Right atrium auricular region (tissue), 2 donors: ENCODE measurements at regions not wholly inside any gene's neighbourhood (a gene's known extent, or its start where the extent isn't known, plus 50 kb on each side); places are given as distances from the start of the nearest gene placed in this dataset.
"Not testable (repeated sequence)": the region's sequence is repeated elsewhere in the genome, so short reads cannot be mapped to it uniquely, and the experiment has no call there.

Experiments used
- DNase-seq: peaks from one replicate; pipeline ENCODE4 v3.0.0-alpha.2; 2019; ENCODE audit warnings: low spot score
- H3K27ac ChIP-seq, 2 donors: fragments of 200-600 bp; sonication (generic); 1 replicate in 1 of 2; 2 replicates in 1 of 2; pipeline ENCODE4 v1.5.1; 2016 to 2019
- H3K27me3 ChIP-seq, 2 donors: fragments of 200-600 bp; sonication (generic); one replicate each; pipeline versions ENCODE4 v1.5.1 to v1.6.0; 2017 to 2019
- H3K36me3 ChIP-seq: fragments of 200-600 bp; sonication (generic); one replicate; pipeline ENCODE4 v1.5.1; 2016
- H3K4me1 ChIP-seq, 2 donors: fragments of 200-600 bp; sonication (generic); one replicate each; pipeline versions ENCODE4 v1.5.1 to v1.6.0; 2017 to 2019
- H3K4me3 ChIP-seq, 2 donors: fragments of 200-600 bp; sonication (generic); 1 replicate in 1 of 2; 2 replicates in 1 of 2; pipeline ENCODE4 v1.5.1; 2017 to 2019; ENCODE audit warnings: mild to moderate bottlenecking in 1 of 2, moderate library complexity in 1 of 2
- H3K9me3 ChIP-seq, 2 donors: fragments of 200-600 bp; sonication (generic); one replicate each; pipeline ENCODE4 v1.5.1; 2019
- CTCF ChIP-seq, 2 donors: fragments of 200-600 bp; sonication (generic); IDR thresholded peaks; one replicate each; pipeline ENCODE4 v1.5.1; 2019; ENCODE audit warnings: antibody characterized with exemption in 2 of 2

DNA sequence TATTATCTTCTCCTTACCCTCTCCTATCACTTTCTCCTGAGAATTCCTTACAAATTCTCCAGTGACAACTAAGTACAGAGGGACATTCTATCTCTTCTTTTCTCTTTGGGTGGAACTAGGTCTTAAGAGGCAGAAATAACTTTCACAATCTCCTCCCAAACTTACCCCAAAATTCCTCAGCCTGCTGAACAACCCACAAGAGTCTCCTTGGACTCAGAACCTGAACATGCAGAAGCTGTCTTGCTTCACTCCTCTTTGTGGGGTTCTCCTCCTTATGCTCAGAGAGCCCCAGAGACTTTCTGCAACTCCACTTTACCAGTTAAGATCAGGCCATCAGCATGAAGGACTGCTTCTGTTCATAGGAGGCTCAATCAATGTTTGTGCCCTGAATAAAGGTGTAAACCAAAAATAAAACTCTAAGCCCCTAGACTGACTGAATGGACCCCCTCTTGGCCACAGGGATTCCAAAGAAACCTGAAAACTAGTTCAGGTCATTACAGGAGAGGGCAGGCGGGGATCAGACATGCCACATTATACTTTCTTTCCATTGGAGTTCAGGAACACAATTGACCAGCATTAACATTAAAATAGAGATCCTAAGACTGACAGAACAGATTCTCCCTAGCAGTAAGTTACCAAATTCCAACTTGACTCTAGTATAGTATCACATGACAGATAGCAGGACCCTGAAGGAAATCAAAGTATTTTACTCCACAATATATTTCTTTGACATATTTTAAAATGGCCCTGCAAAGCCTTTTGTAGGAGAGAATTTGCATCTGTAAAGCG, 179.7 kb upstream of the FBXL17 start:
- H3K27me3 ChIP-seq: no peaks in the 10 kb centered on the region
- no peaks in the 10 kb centered on the region for H3K9me3 ChIP-seq
- H3K36me3 ChIP-seq: no peaks in the 10 kb centered on the region
- H3K27ac ChIP-seq: peak overlapping the region in 1 of 2 donors; percentile 49
- H3K4me3 ChIP-seq: no peak overlapping the region
- no peak for TF ChIP-seq CTCF (IDR thresholded peaks at IDR 0.05)
- H3K4me1 ChIP-seq: no peaks in the 10 kb centered on the region
- no peak for DNase-seq

- Histone ChIP-seq H3K4me3 (no peak overlapping the region), H3K36me3 (no peaks in the 10 kb centered on the region), H3K4me1 (no peaks in the 10 kb centered on the region), H3K27ac (peak overlapping the region; percentile 49 to 58), H3K9me3 (no peaks in the 10 kb centered on the region), H3K27me3 (no peaks in the 10 kb centered on the region)
- no peak for DNase-seq
- no peak for TF ChIP-seq CTCF (IDR thresholded peaks at IDR 0.05)
Observed at GRCh38 chr5:108560581-108560980, 178.7 kb upstream of the FBXL17 start.

DNA sequence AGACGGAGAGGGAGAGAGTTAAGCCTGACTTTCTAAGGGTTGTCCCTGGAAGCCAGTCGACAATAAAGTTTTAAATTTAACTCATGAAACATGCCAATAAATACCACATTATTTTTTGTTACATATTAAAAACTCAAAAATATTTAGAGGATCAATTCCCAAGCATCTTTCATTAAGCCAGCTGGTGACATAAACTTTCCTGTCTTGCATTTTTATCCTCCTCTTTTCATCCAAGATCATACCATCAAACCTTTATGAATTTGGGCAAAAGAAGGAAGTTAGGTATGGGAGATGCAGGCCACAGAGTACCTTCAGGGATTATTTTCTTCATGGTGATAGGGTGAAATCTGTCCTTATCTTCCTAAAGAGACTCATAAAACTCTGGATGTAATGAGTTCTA, 178.3 kb upstream of the FBXL17 start:
- no peak for TF ChIP-seq CTCF (IDR thresholded peaks at IDR 0.05)

GRCh38 chr5:108558840-108559239, 176.9 kb upstream of the FBXL17 start:
- not testable (repeated sequence) for H3K27ac ChIP-seq, H3K36me3 ChIP-seq, H3K4me1 ChIP-seq, H3K9me3 ChIP-seq, H3K4me3 ChIP-seq, H3K27me3 ChIP-seq, DNase-seq

More for the DNA sequence above, 178.3 kb upstream of the FBXL17 start:
- H3K4me3 ChIP-seq: no peak overlapping the region
- no peak overlapping the region for H3K27ac ChIP-seq
- no peaks in the 10 kb centered on the region for H3K36me3 ChIP-seq
- DNase-seq: no peak
- H3K27me3 ChIP-seq: no peaks in the 10 kb centered on the region
- H3K9me3 ChIP-seq: no peaks in the 10 kb centered on the region
- no peaks in the 10 kb centered on the region for H3K4me1 ChIP-seq

- not testable (repeated sequence) for H3K9me3 ChIP-seq, DNase-seq, H3K4me1 ChIP-seq, H3K27me3 ChIP-seq, H3K4me3 ChIP-seq, H3K36me3 ChIP-seq, H3K27ac ChIP-seq
Observed at GRCh38 chr5:108558142-108558541, 176.2 kb upstream of the FBXL17 start.

GRCh38 chr5:108557686-108558085, 175.8 kb upstream of the FBXL17 start:
- Histone ChIP-seq H3K36me3 (no peaks in the 10 kb centered on the region), H3K4me1 (no peaks in the 10 kb centered on the region), H3K27ac (no peak overlapping the region), H3K9me3 (no peaks in the 10 kb centered on the region), H3K4me3 (no peak overlapping the region), H3K27me3 (no peaks in the 10 kb centered on the region)
- DNase-seq: no peak
- TF ChIP-seq CTCF (IDR thresholded peaks at IDR 0.05): no peak
